ENCODE measurements at regions not wholly inside any gene's neighbourhood (a gene's known extent, or its start where the extent isn't known, plus 50 kb on each side); places are given as distances from the start of the nearest gene placed in this dataset.

DNA sequence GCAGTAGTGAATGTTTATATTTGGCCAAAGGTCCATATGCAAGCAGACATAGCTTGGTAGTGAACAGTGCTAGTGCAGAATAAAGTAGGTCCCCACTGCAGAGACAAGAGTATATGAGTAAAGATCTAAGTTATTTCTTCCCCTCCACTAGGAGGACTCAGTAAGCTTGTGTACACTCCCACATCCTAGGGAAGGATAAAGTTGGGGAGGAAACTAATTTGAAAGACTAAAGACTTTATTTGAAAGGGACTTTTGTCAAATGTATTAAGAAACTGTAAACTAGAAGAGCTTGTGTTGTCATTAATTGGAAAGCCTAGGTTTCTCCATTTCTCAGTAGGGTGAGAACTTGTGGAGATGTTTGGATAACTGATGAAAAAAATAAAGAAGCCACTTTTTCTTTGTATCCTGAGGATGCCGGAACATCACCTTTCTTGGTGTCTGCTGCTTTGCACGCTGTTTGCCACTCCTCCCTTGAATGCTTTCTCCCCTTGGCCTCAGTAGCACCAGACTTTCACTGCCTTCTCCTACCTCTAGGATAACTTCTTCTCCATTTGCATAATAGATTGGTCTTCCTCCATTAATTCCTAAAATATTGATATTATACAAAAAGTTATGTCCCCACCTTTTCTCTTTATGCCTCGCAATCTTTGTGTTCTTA is 329.0 kb downstream of the PARP8 start:
- H3K56ac ChIP-seq (ENCODE audit: insufficient read length, low read depth, low read length): no peak overlapping the region
- H3K4me1 ChIP-seq (ENCODE audit: insufficient read depth, low read length): no peaks in the 10 kb centered on the region
- H2BK12ac ChIP-seq (ENCODE audit: insufficient read length, low read depth, low read length): no peak overlapping the region
- H3K27me3 ChIP-seq (ENCODE audit: insufficient read depth, low read length): no peaks in the 10 kb centered on the region
- no peak overlapping the region for H3K4ac ChIP-seq (ENCODE audit: low read depth, low read length)
- H3T11ph ChIP-seq (ENCODE audit: low read length): no peak overlapping the region
- Mint-ChIP-seq H3K9me3 (no peaks in the 10 kb centered on the region), H3K4me3 (no peak overlapping the region), H3K27me3 (ENCODE audit: low read depth) (no peaks in the 10 kb centered on the region), H3K4me1 (peaks cover 16% of the 10 kb centered on the region in 2 experiments), H3K27ac (no peak overlapping the region), H3K36me3 (ENCODE audit: insufficient read depth in 1 of 3, low read depth in 3 of 3) (no peaks in the 10 kb centered on the region)
- no peak overlapping the region for H2AK5ac ChIP-seq (ENCODE audit: insufficient read length, low read length)
- H3K79me2 ChIP-seq (ENCODE audit: insufficient read depth, low read length): no peaks in the 10 kb centered on the region
- H4K20me1 ChIP-seq (ENCODE audit: control insufficient read depth, insufficient read depth, insufficient read length): no peaks in the 10 kb centered on the region
- H3K18ac ChIP-seq (ENCODE audit: insufficient read length, low read depth, low read length): no peak overlapping the region
- no peak overlapping the region for H4K5ac ChIP-seq (ENCODE audit: insufficient read length, low read depth, low read length)
- no peaks in the 10 kb centered on the region for H3K9me3 ChIP-seq (ENCODE audit: control insufficient read depth, low read depth, low read length)
- H2BK20ac ChIP-seq (ENCODE audit: low read depth, low read length, poor library complexity, severe bottlenecking): no peak overlapping the region
- no peak overlapping the region for H2BK15ac ChIP-seq (ENCODE audit: low read depth, low read length)
- H4K91ac ChIP-seq (ENCODE audit: insufficient read length, low read depth, low read length): no peak overlapping the region
- no peak for DNase-seq
- H3K4me2 ChIP-seq (ENCODE audit: insufficient read depth, insufficient read length, low read length): no peak overlapping the region
- no peak overlapping the region for H2AFZ ChIP-seq (ENCODE audit: low read length)
- no peak overlapping the region for H4K8ac ChIP-seq (replicated peaks; ENCODE audit: insufficient read length, low read depth, low read length)
- no peak overlapping the region for H3K9ac ChIP-seq (ENCODE audit: extremely low read depth, insufficient read length, low read length)
- no peaks in the 10 kb centered on the region for H3K79me1 ChIP-seq (ENCODE audit: insufficient read depth, low read depth, low read length, poor library complexity, severe bottlenecking)
- WGBS (ENCODE audit: extremely low coverage, insufficient read length, low lambda C conversion rate): no CpG with 5 or more reads among the region's 3 CpGs
- H3K23me2 ChIP-seq (ENCODE audit: insufficient read length, low read depth, low read length, poor library complexity, severe bottlenecking): no peaks in the 10 kb centered on the region
- no peak overlapping the region for H2BK5ac ChIP-seq (ENCODE audit: insufficient read length, low read length)
- TF ChIP-seq, protein P1, sequence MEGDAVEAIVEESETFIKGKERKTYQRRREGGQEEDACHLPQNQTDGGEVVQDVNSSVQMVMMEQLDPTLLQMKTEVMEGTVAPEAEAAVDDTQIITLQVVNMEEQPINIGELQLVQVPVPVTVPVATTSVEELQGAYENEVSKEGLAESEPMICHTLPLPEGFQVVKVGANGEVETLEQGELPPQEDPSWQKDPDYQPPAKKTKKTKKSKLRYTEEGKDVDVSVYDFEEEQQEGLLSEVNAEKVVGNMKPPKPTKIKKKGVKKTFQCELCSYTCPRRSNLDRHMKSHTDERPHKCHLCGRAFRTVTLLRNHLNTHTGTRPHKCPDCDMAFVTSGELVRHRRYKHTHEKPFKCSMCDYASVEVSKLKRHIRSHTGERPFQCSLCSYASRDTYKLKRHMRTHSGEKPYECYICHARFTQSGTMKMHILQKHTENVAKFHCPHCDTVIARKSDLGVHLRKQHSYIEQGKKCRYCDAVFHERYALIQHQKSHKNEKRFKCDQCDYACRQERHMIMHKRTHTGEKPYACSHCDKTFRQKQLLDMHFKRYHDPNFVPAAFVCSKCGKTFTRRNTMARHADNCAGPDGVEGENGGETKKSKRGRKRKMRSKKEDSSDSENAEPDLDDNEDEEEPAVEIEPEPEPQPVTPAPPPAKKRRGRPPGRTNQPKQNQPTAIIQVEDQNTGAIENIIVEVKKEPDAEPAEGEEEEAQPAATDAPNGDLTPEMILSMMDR (conservative IDR thresholded peaks at IDR 0.05): peak; percentile 49; the same call in 2 of the 3 replicates
- H3K27ac ChIP-seq (ENCODE audit: insufficient read length, low read depth, low read length): no peak overlapping the region
- no peak overlapping the region for H3K23ac ChIP-seq (ENCODE audit: insufficient read length, low read depth, low read length)
- no peak overlapping the region for H2BK120ac ChIP-seq (ENCODE audit: low read depth, low read length, poor library complexity, severe bottlenecking)
- no peak overlapping the region for H3K14ac ChIP-seq (ENCODE audit: insufficient read depth, low read length)
